Panc1 (cell line): ENCODE measurements at regions not wholly inside any gene's neighbourhood (a gene's known extent, or its start where the extent isn't known, plus 50 kb on each side); places are given as distances from the start of the nearest gene placed in this dataset.

ENCODE experiments used
- ATAC-seq: fragments of 200-7000 bp; cut with Tn5 transposase; 2 replicates; pipeline ENCODE4 v1.9.1; 2020; ENCODE audit warnings: mild to moderate bottlenecking, moderate library complexity
- BruUV-seq: library from RNA; stranded (reverse); fragments of 400-500 nt; replicated peaks from 2 replicates; lab custom pipeline; 2021; lab: Mats Ljungman, UMichigan
- CTCF ChIA-PET: fragments of 300-600 bp; sonication (Branson Sonifier 250); formaldehyde crosslinking; loops from one replicate; lab custom pipeline; 2022; ENCODE audit warnings: antibody characterized with exemption; lab: Charles Lee
- POLR2A ChIA-PET: fragments of 300-600 bp; sonication (Branson Sonifier 250); formaldehyde crosslinking; loops from one replicate; lab custom pipeline; 2022; ENCODE audit warnings: antibody characterized with exemption; lab: Charles Lee
- DNase-seq: peaks from one replicate; pipeline ENCODE4 v3.0.0-alpha.2; 2010; ENCODE audit warnings: low read depth, low spot score
- H3K27ac ChIP-seq: 2 replicates; pipeline ENCODE4 v1.5.1; 2011; ENCODE audit warnings: mild to moderate bottlenecking, low read length, inconsistent platforms
- H3K27me3 ChIP-seq: fragments of 200-500 bp; sonication (Bioruptor generic); 2 replicates; pipeline ENCODE4 v1.6.0; 2014; ENCODE audit warnings: low read length, inconsistent platforms; ENCODE audit not compliant: control insufficient read depth, insufficient read depth
- H3K36me3 ChIP-seq: fragments of 200-500 bp; sonication (Bioruptor generic); 2 replicates; pipeline ENCODE4 v1.5.1; 2014; ENCODE audit warnings: inconsistent platforms, mild to moderate bottlenecking, low read length, moderate library complexity; ENCODE audit not compliant: control insufficient read depth, insufficient read depth
- H3K4me1 ChIP-seq: 2 replicates; pipeline ENCODE4 v1.5.1; 2011; ENCODE audit warnings: inconsistent platforms, mild to moderate bottlenecking, low read length, moderate library complexity; ENCODE audit not compliant: control insufficient read depth, insufficient read depth
- H3K4me3 ChIP-seq, 2 experiments: 2 replicates each; pipeline ENCODE4 v1.5.1; 2011 to 2012; ENCODE audit warnings: low read depth in 2 of 2, low read length in 2 of 2, mild to moderate bottlenecking in 2 of 2, inconsistent platforms in 1 of 2, moderate library complexity in 1 of 2
- H3K9me3 ChIP-seq: fragments of 200-500 bp; sonication (Bioruptor generic); 2 replicates; pipeline ENCODE4 v1.5.1; 2014; ENCODE audit warnings: low read depth, mild to moderate bottlenecking, inconsistent platforms, low read length, moderate library complexity; ENCODE audit not compliant: control insufficient read depth, insufficient read depth
- POLR2AphosphoS5 ChIP-seq: IDR thresholded peaks from 2 replicates; pipeline ENCODE4 v1.6.1; 2012; ENCODE audit warnings: mild to moderate bottlenecking, low read depth, low read length, moderate library complexity
- SIN3A ChIP-seq: IDR thresholded peaks from 2 replicates; pipeline ENCODE4 v1.6.1; 2012; ENCODE audit warnings: low read depth, mild to moderate bottlenecking, low read length, moderate library complexity, borderline replicate concordance; ENCODE audit not compliant: insufficient read depth
- TCF7L2 ChIP-seq: IDR thresholded peaks from 2 replicates; pipeline ENCODE4 v1.6.1; 2011; ENCODE audit warnings: mild to moderate bottlenecking, low read depth, low read length, inconsistent platforms
- in situ Hi-C: cut with HindIII; loops from 2 replicates; pipeline ENCODE4 v1.10.0; 2016; ENCODE audit warnings: low sequenced_read_pairs, low pct_unique_long_range_greater_than_20kb
- intact Hi-C: fragments of 100-400 bp; cut with micrococcal nuclease; formaldehyde crosslinking; loops from one replicate; pipeline ENCODE4 v1.10.0; 2022; ENCODE audit not compliant: unreplicated experiment
- TF ChIP-seq, protein P1 (sequence below): fragments of 450-650 bp; IDR thresholded peaks from 2 replicates; pipeline ENCODE4 v1.5.1; 2017; ENCODE audit warnings: mild to moderate bottlenecking
- TF ChIP-seq, protein P2 (sequence below), 2 experiments: IDR thresholded peaks; 2 replicates each; pipeline ENCODE4 v1.6.1; 2011 to 2012; ENCODE audit warnings: low read depth in 2 of 2, control low read depth in 1 of 2, low read length in 1 of 2, mild to moderate bottlenecking in 1 of 2, moderate library complexity in 1 of 2; ENCODE audit not compliant: insufficient read depth in 1 of 2

DNA sequence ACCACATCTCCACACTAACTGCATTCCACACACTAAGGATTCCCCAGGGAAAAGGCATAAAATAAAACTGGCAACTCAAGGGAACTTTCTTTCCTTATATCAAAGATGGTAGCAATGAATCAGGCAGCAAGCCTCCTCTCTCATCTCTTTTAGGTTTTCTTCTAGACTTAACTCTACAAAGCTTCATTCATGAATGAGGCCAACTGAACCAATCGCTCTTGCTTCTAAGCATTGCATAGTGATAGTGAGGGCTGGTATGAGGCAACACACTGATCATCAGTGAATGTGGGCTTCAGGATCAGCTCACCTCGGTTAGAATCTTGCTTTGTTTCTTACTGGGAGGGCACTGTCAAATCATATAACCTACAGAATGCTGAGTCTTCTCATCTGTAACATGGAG is 1090.7 kb upstream of the MIR17HG start:
- Histone ChIP-seq H3K9me3 (no peaks in the 10 kb centered on the region), H3K36me3 (no peaks in the 10 kb centered on the region), H3K27me3 (no peaks in the 10 kb centered on the region), H3K27ac (no peak overlapping the region), H3K4me1 (no peaks in the 10 kb centered on the region), H3K4me3 (no peak overlapping the region)
- intact Hi-C loops (no loop called here), in situ Hi-C loops (no loop called here)
- POLR2A ChIA-PET, result no interaction called here
- CTCF ChIA-PET, result no interaction called here
- TF ChIP-seq TCF7L2 (no peak), POLR2AphosphoS5 (no peak), SIN3A (no peak)
- TF ChIP-seq, protein P1, sequence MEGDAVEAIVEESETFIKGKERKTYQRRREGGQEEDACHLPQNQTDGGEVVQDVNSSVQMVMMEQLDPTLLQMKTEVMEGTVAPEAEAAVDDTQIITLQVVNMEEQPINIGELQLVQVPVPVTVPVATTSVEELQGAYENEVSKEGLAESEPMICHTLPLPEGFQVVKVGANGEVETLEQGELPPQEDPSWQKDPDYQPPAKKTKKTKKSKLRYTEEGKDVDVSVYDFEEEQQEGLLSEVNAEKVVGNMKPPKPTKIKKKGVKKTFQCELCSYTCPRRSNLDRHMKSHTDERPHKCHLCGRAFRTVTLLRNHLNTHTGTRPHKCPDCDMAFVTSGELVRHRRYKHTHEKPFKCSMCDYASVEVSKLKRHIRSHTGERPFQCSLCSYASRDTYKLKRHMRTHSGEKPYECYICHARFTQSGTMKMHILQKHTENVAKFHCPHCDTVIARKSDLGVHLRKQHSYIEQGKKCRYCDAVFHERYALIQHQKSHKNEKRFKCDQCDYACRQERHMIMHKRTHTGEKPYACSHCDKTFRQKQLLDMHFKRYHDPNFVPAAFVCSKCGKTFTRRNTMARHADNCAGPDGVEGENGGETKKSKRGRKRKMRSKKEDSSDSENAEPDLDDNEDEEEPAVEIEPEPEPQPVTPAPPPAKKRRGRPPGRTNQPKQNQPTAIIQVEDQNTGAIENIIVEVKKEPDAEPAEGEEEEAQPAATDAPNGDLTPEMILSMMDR, result no peak
- TF ChIP-seq, protein P2, sequence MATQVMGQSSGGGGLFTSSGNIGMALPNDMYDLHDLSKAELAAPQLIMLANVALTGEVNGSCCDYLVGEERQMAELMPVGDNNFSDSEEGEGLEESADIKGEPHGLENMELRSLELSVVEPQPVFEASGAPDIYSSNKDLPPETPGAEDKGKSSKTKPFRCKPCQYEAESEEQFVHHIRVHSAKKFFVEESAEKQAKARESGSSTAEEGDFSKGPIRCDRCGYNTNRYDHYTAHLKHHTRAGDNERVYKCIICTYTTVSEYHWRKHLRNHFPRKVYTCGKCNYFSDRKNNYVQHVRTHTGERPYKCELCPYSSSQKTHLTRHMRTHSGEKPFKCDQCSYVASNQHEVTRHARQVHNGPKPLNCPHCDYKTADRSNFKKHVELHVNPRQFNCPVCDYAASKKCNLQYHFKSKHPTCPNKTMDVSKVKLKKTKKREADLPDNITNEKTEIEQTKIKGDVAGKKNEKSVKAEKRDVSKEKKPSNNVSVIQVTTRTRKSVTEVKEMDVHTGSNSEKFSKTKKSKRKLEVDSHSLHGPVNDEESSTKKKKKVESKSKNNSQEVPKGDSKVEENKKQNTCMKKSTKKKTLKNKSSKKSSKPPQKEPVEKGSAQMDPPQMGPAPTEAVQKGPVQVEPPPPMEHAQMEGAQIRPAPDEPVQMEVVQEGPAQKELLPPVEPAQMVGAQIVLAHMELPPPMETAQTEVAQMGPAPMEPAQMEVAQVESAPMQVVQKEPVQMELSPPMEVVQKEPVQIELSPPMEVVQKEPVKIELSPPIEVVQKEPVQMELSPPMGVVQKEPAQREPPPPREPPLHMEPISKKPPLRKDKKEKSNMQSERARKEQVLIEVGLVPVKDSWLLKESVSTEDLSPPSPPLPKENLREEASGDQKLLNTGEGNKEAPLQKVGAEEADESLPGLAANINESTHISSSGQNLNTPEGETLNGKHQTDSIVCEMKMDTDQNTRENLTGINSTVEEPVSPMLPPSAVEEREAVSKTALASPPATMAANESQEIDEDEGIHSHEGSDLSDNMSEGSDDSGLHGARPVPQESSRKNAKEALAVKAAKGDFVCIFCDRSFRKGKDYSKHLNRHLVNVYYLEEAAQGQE (IDR thresholded peaks at IDR 0.05; ENCODE audit: insufficient read depth in 1 of 2, low read depth in 2 of 2, low read length in 1 of 2), result no peak
- ATAC-seq, result no peak
- no peak for DNase-seq
- BruUV-seq, result no TSS peak

DNA sequence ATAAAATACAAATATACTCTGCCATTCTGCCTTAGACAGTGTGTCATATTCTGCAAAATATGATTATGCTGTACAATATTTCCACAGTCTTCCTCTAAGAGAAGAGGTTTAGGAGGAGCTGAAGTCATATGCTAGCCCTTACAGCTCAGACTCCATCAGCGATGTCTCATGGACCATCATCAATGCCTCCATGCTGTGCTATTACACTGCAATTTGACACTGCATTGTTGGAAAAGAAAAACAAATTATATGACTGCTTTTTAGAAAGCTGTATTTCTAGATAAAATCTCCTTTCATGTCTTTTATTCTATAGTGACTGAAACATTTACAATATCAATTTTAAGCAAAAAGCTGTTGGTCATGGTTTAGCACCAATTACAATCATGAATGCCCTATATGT is 1089.4 kb upstream of the MIR17HG start:
- Histone ChIP-seq H3K36me3 (no peaks in the 10 kb centered on the region), H3K27ac (no peak overlapping the region), H3K4me3 (no peak overlapping the region), H3K4me1 (no peaks in the 10 kb centered on the region), H3K9me3 (no peaks in the 10 kb centered on the region), H3K27me3 (no peaks in the 10 kb centered on the region)
- POLR2A ChIA-PET, result no interaction called here
- intact Hi-C loops, result no loop called here
- CTCF ChIA-PET, result no interaction called here
- ATAC-seq, result no peak
- no TSS peak for BruUV-seq
- TF ChIP-seq SIN3A (no peak), TCF7L2 (no peak), POLR2AphosphoS5 (no peak)
- TF ChIP-seq, protein P2 (IDR thresholded peaks at IDR 0.05; ENCODE audit: insufficient read depth in 1 of 2, low read depth in 2 of 2, low read length in 1 of 2), result no peak
- TF ChIP-seq, protein P1, result no peak
- no peak for DNase-seq
- in situ Hi-C loops, result no loop called here
